Progenitor cell of endocrine pancreas (in vitro differentiated cells): ENCODE measurements at regions not wholly inside any gene's neighbourhood (a gene's known extent, or its start where the extent isn't known, plus 50 kb on each side); places are given as distances from the start of the nearest gene placed in this dataset.

Source experiments
- DNase-seq: peaks from one replicate; pipeline ENCODE4 v3.0.0; 2021; ENCODE audit warnings: low spot score; ENCODE audit not compliant: unreplicated experiment
- H3K27ac Mint-ChIP-seq: 2 replicates; pipeline ENCODE4 v1.8.0; 2021; ENCODE audit warnings: mild to moderate bottlenecking, moderate library complexity, mixed read lengths
- H3K27me3 Mint-ChIP-seq: 2 replicates; pipeline ENCODE4 v1.8.0; 2021; ENCODE audit warnings: mixed read lengths
- H3K36me3 Mint-ChIP-seq: 2 replicates; pipeline ENCODE4 v1.8.0; 2022; ENCODE audit warnings: mixed read lengths; ENCODE audit not compliant: insufficient read depth
- H3K4me1 Mint-ChIP-seq: 2 replicates; pipeline ENCODE4 v1.8.0; 2021; ENCODE audit warnings: low read depth, mixed read lengths
- H3K4me3 Mint-ChIP-seq: 2 replicates; pipeline ENCODE4 v1.8.0; 2021; ENCODE audit warnings: low read depth, mild to moderate bottlenecking, moderate library complexity, mixed read lengths
- H3K9me3 Mint-ChIP-seq: 2 replicates; pipeline ENCODE4 v1.8.0; 2021; ENCODE audit warnings: low read depth, mixed read lengths
- TF ChIP-seq, protein P1 (sequence below): fragments of 200-600 bp; sonication (generic); IDR thresholded peaks from one replicate; pipeline ENCODE4 v1.5.0; 2021; ENCODE audit warnings: antibody characterized with exemption, mild to moderate bottlenecking; ENCODE audit not compliant: unreplicated experiment

DNA sequence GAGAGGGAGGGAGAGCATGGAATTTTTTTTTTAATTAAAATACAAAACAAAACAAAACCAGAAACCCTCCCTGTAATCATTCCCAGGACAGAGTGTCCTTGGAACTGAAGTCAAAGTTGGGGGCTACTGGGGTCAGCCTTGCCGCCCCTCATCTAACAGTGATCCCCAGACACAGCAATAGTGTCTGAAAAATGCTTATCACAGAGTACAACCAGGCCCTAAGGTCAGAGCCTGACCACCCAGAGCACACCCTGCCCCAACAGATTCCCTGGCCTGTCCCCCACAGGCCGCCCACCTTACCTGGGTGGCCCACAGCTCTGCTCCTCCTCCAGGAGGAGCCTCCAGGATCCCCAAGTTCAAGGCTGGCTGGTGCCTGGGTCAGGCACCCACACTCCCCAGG lies 101.6 kb upstream of the LINGO1 start:
- no peak overlapping the region for H3K4me3 Mint-ChIP-seq
- H3K4me1 Mint-ChIP-seq: peaks cover 2% of the 10 kb centered on the region
- no peak overlapping the region for H3K27ac Mint-ChIP-seq
- no peaks in the 10 kb centered on the region for H3K36me3 Mint-ChIP-seq
- no peaks in the 10 kb centered on the region for H3K9me3 Mint-ChIP-seq
- peaks cover 12% of the 10 kb centered on the region for H3K27me3 Mint-ChIP-seq
- DNase-seq: no peak
- TF ChIP-seq, protein P1, sequence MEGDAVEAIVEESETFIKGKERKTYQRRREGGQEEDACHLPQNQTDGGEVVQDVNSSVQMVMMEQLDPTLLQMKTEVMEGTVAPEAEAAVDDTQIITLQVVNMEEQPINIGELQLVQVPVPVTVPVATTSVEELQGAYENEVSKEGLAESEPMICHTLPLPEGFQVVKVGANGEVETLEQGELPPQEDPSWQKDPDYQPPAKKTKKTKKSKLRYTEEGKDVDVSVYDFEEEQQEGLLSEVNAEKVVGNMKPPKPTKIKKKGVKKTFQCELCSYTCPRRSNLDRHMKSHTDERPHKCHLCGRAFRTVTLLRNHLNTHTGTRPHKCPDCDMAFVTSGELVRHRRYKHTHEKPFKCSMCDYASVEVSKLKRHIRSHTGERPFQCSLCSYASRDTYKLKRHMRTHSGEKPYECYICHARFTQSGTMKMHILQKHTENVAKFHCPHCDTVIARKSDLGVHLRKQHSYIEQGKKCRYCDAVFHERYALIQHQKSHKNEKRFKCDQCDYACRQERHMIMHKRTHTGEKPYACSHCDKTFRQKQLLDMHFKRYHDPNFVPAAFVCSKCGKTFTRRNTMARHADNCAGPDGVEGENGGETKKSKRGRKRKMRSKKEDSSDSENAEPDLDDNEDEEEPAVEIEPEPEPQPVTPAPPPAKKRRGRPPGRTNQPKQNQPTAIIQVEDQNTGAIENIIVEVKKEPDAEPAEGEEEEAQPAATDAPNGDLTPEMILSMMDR: no peak

DNA sequence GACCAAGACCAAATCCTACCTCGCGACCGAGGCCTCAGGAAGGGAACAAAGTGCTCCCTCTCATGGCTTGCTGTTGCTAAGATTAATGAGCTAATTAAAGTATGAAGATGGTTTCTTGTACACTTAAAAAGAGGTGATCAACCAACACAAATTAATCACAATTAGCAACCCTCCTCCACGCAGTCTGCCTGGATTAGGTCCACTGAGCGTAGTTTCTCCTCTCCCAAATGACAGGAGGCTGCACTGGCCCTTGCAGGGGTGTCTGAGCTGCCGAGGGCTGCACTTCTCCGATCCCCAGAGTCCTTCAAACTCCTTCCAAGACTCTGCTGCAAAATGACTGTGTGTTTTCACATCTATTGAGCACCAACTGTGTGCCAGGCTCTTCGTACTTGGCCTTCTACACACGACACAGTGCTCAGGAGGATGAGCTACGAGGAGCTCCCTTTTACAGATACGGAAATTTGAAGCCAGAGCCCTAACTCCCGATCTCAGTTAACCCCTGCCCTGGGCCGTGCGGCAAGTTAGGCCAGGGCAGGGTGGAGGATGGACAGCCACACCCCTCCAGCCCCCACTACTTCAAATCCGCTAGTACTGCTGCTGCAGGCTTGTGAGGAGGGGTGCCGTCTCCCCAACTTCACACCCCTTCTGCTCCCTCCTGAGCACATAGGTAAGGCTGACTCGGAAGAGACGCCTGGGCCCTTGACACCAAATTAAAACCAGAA lies 101.0 kb upstream of the LINGO1 start:
- no peaks in the 10 kb centered on the region for H3K36me3 Mint-ChIP-seq
- TF ChIP-seq, protein P1: no peak
- H3K4me1 Mint-ChIP-seq: no peaks in the 10 kb centered on the region
- no peak overlapping the region for H3K4me3 Mint-ChIP-seq
- DNase-seq: no peak
- no peak overlapping the region for H3K27ac Mint-ChIP-seq
- peaks cover 12% of the 10 kb centered on the region for H3K27me3 Mint-ChIP-seq
- H3K9me3 Mint-ChIP-seq: no peaks in the 10 kb centered on the region

DNA sequence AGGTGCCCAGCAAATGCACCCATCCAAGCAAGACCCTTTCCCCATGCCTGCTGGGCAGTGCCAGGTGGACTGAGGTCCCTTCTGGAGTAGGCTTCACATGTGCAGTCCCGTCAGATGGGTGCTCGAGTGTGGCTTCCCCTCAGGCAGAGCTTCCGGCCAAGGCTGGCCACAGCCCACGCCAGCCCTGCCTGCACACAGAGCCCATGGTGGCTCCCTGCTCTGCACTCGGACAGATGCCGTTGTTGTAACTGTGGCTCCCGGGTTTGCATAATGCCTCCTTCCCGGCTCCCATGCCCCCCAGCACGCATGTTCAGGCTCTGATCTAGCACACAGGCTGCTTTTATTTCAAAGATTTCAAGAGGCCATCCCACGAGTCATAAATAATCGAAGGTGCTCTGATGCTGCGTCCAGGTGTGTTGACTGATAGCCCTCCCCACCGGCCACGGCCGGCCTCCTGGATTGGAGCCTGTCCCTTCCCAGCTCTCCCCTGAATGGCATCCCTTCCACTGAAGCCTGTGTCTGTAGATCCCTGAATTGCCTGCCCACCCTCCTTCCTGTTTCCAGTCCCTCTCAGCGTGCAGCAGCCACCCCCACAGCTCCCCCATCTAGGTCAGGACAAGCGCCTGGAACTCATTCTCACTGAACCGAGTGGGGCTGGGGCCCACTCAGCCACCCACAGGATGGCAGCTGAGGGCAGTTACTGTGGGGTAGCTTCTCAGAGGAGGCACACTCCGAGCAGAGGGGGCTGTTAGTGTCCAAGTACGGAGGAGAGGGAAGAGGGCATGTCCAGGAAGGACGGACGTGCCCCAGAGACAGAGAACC lies 100.0 kb upstream of the LINGO1 start:
- H3K9me3 Mint-ChIP-seq: no peaks in the 10 kb centered on the region
- H3K4me3 Mint-ChIP-seq: no peak overlapping the region
- no peak for DNase-seq
- H3K4me1 Mint-ChIP-seq: no peaks in the 10 kb centered on the region
- H3K36me3 Mint-ChIP-seq: no peaks in the 10 kb centered on the region
- TF ChIP-seq, protein P1: no peak
- peaks cover 3% of the 10 kb centered on the region for H3K27me3 Mint-ChIP-seq
- H3K27ac Mint-ChIP-seq: no peak overlapping the region

DNA sequence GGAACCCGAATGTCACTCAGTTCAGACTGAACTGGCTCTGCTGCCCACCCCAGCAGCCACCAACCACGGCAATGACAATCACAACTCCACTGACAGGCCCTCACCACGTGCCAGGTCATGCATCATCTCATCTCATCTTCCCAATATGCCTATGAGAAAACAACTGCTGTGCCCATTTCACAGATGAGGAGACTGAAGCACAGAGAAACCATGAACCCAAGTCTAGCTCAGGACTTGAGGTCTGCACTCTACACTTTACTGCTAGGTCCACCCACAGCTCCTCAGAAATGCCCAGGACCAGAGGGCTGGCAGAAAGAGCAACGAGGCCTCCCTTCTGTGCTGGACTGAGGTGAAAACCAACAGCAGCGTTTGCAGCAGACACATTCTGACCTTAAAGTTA lies 99.2 kb upstream of the LINGO1 start:
- TF ChIP-seq, protein P1: no peak
- H3K36me3 Mint-ChIP-seq: no peaks in the 10 kb centered on the region
- no peak for DNase-seq
- no peak overlapping the region for H3K27ac Mint-ChIP-seq
- no peaks in the 10 kb centered on the region for H3K27me3 Mint-ChIP-seq
- H3K4me3 Mint-ChIP-seq: no peak overlapping the region
- no peaks in the 10 kb centered on the region for H3K9me3 Mint-ChIP-seq
- H3K4me1 Mint-ChIP-seq: no peaks in the 10 kb centered on the region

DNA sequence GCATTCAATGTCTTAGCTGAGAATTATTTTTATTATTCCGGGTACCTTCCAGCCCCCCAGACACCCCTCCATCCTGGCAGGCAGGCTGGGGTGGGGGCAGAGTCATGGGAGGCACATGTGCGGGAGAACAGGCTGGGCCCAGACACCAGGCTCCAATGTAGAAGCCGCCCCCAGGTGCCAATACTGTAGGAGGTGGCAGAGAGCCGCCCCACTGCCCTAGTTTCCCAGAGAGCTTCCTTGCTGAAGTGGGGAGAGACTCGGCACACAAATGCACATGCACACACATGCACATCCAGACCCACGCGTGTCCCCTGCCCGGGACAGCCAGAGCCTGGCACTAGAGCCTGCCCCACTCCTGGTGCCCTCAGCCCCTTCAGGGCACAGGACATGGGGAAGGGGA lies 98.4 kb upstream of the LINGO1 start:
- no peak overlapping the region for H3K4me3 Mint-ChIP-seq
- TF ChIP-seq, protein P1: no peak

More for the DNA sequence above, 98.4 kb upstream of the LINGO1 start:
- Mint-ChIP-seq H3K27me3 (no peaks in the 10 kb centered on the region), H3K4me1 (no peaks in the 10 kb centered on the region), H3K27ac (no peak overlapping the region), H3K9me3 (no peaks in the 10 kb centered on the region), H3K36me3 (no peaks in the 10 kb centered on the region)
- no peak for DNase-seq
